HL-60 (cell line): ENCODE measurements at regions not wholly inside any gene's neighbourhood (a gene's known extent, or its start where the extent isn't known, plus 50 kb on each side); places are given as distances from the start of the nearest gene placed in this dataset.

Experiments
- DNase-seq, 2 experiments: peaks; one replicate each; pipeline ENCODE4 v3.0.0-alpha.2; 2010 to 2020; ENCODE audit warnings: low read depth in 1 of 2, low spot score in 1 of 2
- H3K27ac ChIP-seq: fragments of 250-450 bp; sonication (Bioruptor Pico); replicated peaks from 2 replicates; pipeline ENCODE4 v1.5.1; 2020; ENCODE audit warnings: mild to moderate bottlenecking, moderate library complexity
- H3K27me3 ChIP-seq: fragments of 250-450 bp; sonication (Bioruptor Pico); 2 replicates; pipeline ENCODE4 v1.5.1; 2021; ENCODE audit warnings: mild to moderate bottlenecking, moderate library complexity; ENCODE audit not compliant: insufficient read depth, poor library complexity, severe bottlenecking
- H3K4me3 ChIP-seq: replicated peaks from 2 replicates; pipeline ENCODE4 v1.5.1; 2011; ENCODE audit warnings: mild to moderate bottlenecking, control low read depth, low read length; ENCODE audit not compliant: insufficient read depth
- CTCF ChIP-seq: IDR thresholded peaks from one replicate; pipeline ENCODE4 v1.5.1; 2011; ENCODE audit warnings: low read length, control low read depth, inconsistent platforms; ENCODE audit not compliant: insufficient read depth
- GABPA ChIP-seq: IDR thresholded peaks from 2 replicates; pipeline ENCODE4 v1.6.1; 2012; ENCODE audit warnings: low read depth
- POLR2AphosphoS5 ChIP-seq: IDR thresholded peaks from 2 replicates; pipeline ENCODE4 v1.6.1; 2012; ENCODE audit warnings: low read depth
- SPI1 ChIP-seq: IDR thresholded peaks from 2 replicates; pipeline ENCODE4 v1.6.1; 2012; ENCODE audit warnings: low read depth, mild to moderate bottlenecking, borderline replicate concordance
- TF ChIP-seq, protein P1 (sequence below): IDR thresholded peaks from 2 replicates; pipeline ENCODE4 v1.6.1; 2012; ENCODE audit warnings: low read depth; ENCODE audit not compliant: insufficient replicate concordance

DNA sequence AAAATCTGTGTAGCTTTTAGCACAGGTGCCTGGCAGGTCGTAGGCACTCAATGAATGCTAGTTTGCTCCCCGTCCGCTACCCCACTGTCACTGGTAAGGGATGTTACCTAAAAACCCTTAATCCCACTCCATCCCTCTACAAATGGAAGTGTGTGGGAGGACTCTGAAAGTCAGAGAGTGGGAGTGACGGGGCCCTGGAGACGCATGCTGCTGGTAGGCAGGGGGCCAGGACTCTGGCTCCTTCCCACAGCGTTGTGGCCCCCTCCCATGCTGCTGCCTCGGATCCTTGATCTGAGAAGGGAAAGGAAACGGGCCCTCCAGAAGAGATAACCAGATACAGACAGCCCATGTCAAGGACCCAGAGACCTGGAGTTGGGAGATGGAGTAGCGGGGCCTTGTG lies 249.3 kb downstream of the HAUS1 start:
- H3K27ac ChIP-seq = no peak overlapping the region
- H3K27me3 ChIP-seq = no peaks in the 10 kb centered on the region
- H3K4me3 ChIP-seq = no peak overlapping the region
- TF ChIP-seq GABPA (no peak), SPI1 (no peak), POLR2AphosphoS5 (no peak), CTCF (no peak)
- TF ChIP-seq, protein P1, sequence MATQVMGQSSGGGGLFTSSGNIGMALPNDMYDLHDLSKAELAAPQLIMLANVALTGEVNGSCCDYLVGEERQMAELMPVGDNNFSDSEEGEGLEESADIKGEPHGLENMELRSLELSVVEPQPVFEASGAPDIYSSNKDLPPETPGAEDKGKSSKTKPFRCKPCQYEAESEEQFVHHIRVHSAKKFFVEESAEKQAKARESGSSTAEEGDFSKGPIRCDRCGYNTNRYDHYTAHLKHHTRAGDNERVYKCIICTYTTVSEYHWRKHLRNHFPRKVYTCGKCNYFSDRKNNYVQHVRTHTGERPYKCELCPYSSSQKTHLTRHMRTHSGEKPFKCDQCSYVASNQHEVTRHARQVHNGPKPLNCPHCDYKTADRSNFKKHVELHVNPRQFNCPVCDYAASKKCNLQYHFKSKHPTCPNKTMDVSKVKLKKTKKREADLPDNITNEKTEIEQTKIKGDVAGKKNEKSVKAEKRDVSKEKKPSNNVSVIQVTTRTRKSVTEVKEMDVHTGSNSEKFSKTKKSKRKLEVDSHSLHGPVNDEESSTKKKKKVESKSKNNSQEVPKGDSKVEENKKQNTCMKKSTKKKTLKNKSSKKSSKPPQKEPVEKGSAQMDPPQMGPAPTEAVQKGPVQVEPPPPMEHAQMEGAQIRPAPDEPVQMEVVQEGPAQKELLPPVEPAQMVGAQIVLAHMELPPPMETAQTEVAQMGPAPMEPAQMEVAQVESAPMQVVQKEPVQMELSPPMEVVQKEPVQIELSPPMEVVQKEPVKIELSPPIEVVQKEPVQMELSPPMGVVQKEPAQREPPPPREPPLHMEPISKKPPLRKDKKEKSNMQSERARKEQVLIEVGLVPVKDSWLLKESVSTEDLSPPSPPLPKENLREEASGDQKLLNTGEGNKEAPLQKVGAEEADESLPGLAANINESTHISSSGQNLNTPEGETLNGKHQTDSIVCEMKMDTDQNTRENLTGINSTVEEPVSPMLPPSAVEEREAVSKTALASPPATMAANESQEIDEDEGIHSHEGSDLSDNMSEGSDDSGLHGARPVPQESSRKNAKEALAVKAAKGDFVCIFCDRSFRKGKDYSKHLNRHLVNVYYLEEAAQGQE = no peak
- DNase-seq = no peak

GRCh38 chr18:46356278-46357033 lies 252.3 kb downstream of the HAUS1 start:
- TF ChIP-seq CTCF (no peak), GABPA (no peak), POLR2AphosphoS5 (no peak), SPI1 (no peak)
- TF ChIP-seq, protein P1 = no peak
- no peak overlapping the region for H3K27ac ChIP-seq
- no peak overlapping the region for H3K4me3 ChIP-seq
- no peaks in the 10 kb centered on the region for H3K27me3 ChIP-seq
- no peak for DNase-seq

DNA sequence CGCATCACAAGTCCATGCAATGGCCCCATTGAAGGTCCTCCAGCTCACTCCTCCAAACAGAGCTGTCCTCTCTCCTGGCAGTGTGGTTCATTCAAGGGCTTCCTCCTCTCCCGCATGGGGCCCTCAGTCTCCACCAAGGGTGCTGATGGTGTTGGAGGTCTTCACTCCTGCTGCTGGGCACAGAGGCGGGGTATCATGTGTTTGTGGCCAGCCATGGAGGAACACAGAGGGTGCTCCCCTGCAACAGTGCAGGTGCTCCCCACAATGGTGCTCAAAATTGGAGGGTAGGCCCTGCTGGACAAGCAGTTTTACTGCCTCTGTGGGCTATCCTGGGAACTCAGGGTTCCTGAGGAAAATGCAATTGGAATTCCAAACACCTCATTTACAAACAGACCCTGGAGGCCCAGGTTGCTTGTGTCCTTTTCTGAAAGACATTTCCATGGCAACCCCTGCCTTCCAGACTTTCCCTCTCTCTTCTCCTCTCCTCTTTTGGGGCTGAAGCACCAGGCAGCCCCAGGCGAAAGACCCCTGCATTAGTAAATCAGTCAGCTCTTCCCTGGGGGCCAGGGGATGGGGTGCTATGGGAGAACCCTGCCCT lies 256.0 kb downstream of the HAUS1 start:
- Histone ChIP-seq H3K27me3 (no peaks in the 10 kb centered on the region), H3K27ac (no peak overlapping the region), H3K4me3 (no peak overlapping the region)
- no peak for DNase-seq
- no peak for TF ChIP-seq GABPA
- no peak for TF ChIP-seq SPI1
- no peak for TF ChIP-seq POLR2AphosphoS5
- TF ChIP-seq, protein P1 = no peak
- no peak for TF ChIP-seq CTCF
